Thyroid gland (tissue), 4 donors: ENCODE measurements at regions not wholly inside any gene's neighbourhood (a gene's known extent, or its start where the extent isn't known, plus 50 kb on each side); places are given as distances from the start of the nearest gene placed in this dataset.

ENCODE experiments used
- CTCF ChIP-seq, 6 experiments: fragments of 200-600 bp in 3 of 6; fragments of 450-650 bp in 3 of 6; sonication (generic) in 3 of 6; IDR thresholded peaks; one replicate each; pipeline ENCODE4 v1.5.1; 2016 to 2019; ENCODE audit warnings: antibody characterized with exemption in 6 of 6, mild to moderate bottlenecking in 2 of 6, inconsistent platforms in 1 of 6, moderate library complexity in 1 of 6
- POLR2A ChIP-seq, 2 donors: fragments of 450-650 bp; IDR thresholded peaks; one replicate each; pipeline ENCODE4 v1.6.1; 2017; ENCODE audit warnings: antibody characterized with exemption in 2 of 2, mild to moderate bottlenecking in 2 of 2, moderate library complexity in 1 of 2

- TF ChIP-seq CTCF (IDR thresholded peaks at IDR 0.05) (no peak), POLR2A (IDR thresholded peaks at IDR 0.05) (no peak)
These were observed 129.7 kb downstream of the PRDM13 start for GRCh38 chr6:99736302-99736701.
